Stimulated activated effector memory CD8-positive, alpha-beta T cell treated with anti-CD3 and anti-CD28 coated beads, Interleukin-12 subunit alpha, Interleukin-12 subunit beta, amount 100 ng/mL, for 72 hours (primary cell): ENCODE measurements at regions not wholly inside any gene's neighbourhood (a gene's known extent, or its start where the extent isn't known, plus 50 kb on each side); places are given as distances from the start of the nearest gene placed in this dataset.

Experiments used
- ATAC-seq: fragments of 150-1000 bp; cut with Tn5 transposase; 2 replicates; pipeline ENCODE4 v1.10.0; 2021
- DNase-seq, 2 donors: peaks; one replicate each; pipeline ENCODE4 v3.0.0; 2021 to 2022; ENCODE audit warnings: low spot score in 2 of 2
- H3K27ac Mint-ChIP-seq: one replicate; pipeline ENCODE4 v1.8.0; 2022; ENCODE audit warnings: mild to moderate bottlenecking, mixed read lengths
- H3K36me3 Mint-ChIP-seq: one replicate; pipeline ENCODE4 v1.8.0; 2022; ENCODE audit warnings: mild to moderate bottlenecking, mixed read lengths
- H3K4me1 Mint-ChIP-seq: one replicate; pipeline ENCODE4 v1.8.0; 2022; ENCODE audit warnings: mixed read lengths
- H3K4me3 Mint-ChIP-seq: one replicate; pipeline ENCODE4 v1.8.0; 2022; ENCODE audit warnings: mild to moderate bottlenecking, mixed read lengths
- H3K9me3 Mint-ChIP-seq: one replicate; pipeline ENCODE4 v1.8.0; 2022; ENCODE audit warnings: mixed read lengths

DNA sequence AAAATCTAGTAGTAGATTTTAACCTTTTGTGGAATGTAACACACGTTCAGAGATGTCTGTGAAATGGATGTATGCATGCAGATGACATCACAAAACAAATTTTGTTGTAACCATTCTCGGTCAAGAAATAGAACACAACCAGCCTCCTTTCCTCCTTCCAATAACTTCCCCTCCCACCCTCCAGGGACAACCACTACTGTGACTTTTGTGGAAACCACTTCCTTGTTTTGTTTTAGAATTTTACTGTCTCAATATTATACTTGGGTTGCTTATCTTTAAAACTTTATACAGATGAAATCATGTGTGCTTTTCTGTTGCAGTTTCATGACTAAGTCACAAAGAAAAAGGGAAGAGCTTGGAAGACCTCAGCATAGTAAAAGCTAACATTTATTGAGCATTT, 189.4 kb upstream of the NCAM1 start:
- Mint-ChIP-seq H3K4me1 (no peaks in the 10 kb centered on the region), H3K4me3 (no peak overlapping the region), H3K27ac (no peak overlapping the region), H3K36me3 (no peaks in the 10 kb centered on the region), H3K9me3 (no peaks in the 10 kb centered on the region)
- ATAC-seq (no peak), DNase-seq (no peak)

GRCh38 chr11:112773264-112773663, 188.0 kb upstream of the NCAM1 start:
- H3K27ac Mint-ChIP-seq, result no peak overlapping the region
- H3K36me3 Mint-ChIP-seq, result no peaks in the 10 kb centered on the region
- no peaks in the 10 kb centered on the region for H3K4me1 Mint-ChIP-seq

DNA sequence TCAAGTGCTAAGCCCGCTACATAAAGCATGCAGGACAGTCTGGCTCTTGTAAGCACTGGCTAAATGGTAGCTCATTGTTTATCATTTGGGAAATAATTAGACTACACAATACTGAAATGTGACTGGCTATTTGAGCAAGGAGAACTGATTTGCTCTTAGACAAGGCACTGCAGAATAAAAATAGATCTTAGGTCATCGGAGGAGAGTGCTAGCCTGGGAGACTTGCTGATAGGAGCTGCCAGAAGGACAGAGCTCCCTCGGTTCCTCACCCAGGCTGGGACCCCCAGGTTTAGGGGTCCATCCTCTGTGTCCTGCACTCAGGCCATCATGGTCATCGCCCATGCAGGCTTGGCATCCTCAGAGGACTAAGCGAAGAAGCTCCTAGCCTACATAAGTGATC, 184.4 kb upstream of the NCAM1 start:
- H3K36me3 Mint-ChIP-seq, result no peaks in the 10 kb centered on the region
- H3K27ac Mint-ChIP-seq, result no peak overlapping the region
- H3K4me1 Mint-ChIP-seq, result no peaks in the 10 kb centered on the region
- DNase-seq (no peak), ATAC-seq (no peak)
- H3K4me3 Mint-ChIP-seq, result no peak overlapping the region
- no peaks in the 10 kb centered on the region for H3K9me3 Mint-ChIP-seq

More at GRCh38 chr11:112773264-112773663, 188.0 kb upstream of the NCAM1 start:
- Mint-ChIP-seq H3K9me3 (no peaks in the 10 kb centered on the region), H3K4me3 (no peak overlapping the region)
- ATAC-seq, result no peak
- no peak for DNase-seq

DNA sequence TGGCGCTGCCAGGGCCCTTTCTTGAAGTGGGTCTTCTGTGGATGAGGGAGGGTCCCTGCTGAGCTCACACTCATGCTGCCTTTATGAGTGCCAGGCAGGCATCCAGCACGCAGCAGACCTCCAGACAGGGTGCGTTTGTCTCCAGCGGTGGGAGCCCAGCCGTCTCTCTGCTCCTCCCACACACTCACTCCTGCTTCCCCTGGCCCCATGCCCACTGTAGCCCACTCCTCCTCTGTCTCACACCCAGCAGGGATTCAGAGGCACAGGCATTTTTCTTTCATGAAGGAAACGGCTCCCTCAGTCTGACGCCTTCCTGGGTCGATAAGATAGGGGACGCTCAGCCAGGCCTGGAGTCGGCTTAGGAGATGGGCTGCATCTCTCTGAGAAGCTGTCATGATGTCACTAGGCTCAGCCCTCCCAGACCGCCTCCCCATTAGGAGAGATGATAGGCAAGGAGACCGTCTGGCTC, 183.9 kb upstream of the NCAM1 start:
- ATAC-seq (no peak), DNase-seq (no peak)
- no peaks in the 10 kb centered on the region for H3K4me1 Mint-ChIP-seq
- no peak overlapping the region for H3K27ac Mint-ChIP-seq
- no peak overlapping the region for H3K4me3 Mint-ChIP-seq
- H3K36me3 Mint-ChIP-seq, result no peaks in the 10 kb centered on the region
- no peaks in the 10 kb centered on the region for H3K9me3 Mint-ChIP-seq

DNA sequence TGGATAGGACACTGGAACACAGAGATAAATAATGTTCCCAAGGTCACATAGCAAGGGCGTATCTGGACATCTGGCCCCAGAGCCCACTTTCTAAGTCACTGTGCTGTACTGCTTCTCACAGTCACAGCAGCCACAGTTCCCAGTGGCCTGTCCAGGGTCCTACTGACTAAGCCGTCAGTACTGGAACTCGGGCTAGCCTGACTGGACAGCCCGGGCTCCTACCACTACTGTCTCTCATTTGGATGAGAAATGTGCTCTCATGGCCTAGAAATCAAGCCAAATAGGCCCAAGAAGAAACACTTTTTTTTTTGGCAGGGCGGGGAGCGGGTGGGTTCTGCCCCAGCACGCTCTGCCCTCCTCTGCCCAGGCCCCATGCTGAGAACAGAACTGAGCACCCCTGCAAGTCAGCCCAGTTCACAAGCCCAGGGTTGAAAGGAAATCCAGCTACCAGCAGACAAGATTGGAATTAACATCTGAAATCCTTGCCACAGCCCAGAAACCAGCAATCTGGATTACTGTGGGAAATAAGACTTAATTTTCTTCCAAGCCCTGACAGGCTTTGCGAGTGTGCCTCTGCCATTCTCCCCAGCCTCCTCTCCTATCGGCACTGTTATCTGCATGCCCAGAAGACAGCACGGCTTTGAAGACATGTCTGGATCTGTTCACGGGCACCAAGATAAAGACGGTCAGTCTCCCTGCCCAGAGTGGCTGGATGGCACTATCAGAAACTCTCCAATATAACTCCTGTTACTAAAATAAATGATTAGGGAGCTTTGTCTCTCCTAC, 182.9 kb upstream of the NCAM1 start:
- no peak overlapping the region for H3K4me3 Mint-ChIP-seq
- H3K9me3 Mint-ChIP-seq, result no peaks in the 10 kb centered on the region
- no peaks in the 10 kb centered on the region for H3K36me3 Mint-ChIP-seq
- no peaks in the 10 kb centered on the region for H3K4me1 Mint-ChIP-seq
- ATAC-seq (no peak), DNase-seq (no peak)
- H3K27ac Mint-ChIP-seq, result no peak overlapping the region

DNA sequence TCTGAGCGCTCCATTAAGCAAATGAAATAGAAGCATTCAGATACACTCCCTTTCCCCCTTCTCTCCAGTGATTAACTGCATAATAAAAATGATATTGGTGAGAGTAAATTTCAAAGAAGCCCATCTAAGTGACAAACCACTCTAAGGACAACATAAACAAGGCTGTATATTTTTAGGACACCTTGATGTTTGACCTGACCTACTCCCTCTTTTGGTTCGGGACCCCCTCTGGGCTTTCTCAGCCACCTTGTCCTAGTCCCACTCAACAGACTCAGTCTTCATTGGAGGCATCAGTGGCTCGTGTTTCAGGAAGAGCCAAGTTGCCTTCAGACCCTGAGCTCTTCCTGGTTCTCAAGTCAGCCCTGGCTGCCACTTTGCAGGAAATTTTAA, 182.3 kb upstream of the NCAM1 start:
- Mint-ChIP-seq H3K9me3 (no peaks in the 10 kb centered on the region), H3K27ac (no peak overlapping the region), H3K4me3 (no peak overlapping the region), H3K36me3 (no peaks in the 10 kb centered on the region), H3K4me1 (no peaks in the 10 kb centered on the region)
- ATAC-seq (no peak), DNase-seq (no peak)

- no peak for DNase-seq
- H3K36me3 Mint-ChIP-seq, result no peaks in the 10 kb centered on the region
- H3K27ac Mint-ChIP-seq, result no peak overlapping the region
- no peaks in the 10 kb centered on the region for H3K4me1 Mint-ChIP-seq
- no peak for ATAC-seq
- H3K9me3 Mint-ChIP-seq, result no peaks in the 10 kb centered on the region
- no peak overlapping the region for H3K4me3 Mint-ChIP-seq
Measured at GRCh38 chr11:112780351-112781087, 180.7 kb upstream of the NCAM1 start.

DNA sequence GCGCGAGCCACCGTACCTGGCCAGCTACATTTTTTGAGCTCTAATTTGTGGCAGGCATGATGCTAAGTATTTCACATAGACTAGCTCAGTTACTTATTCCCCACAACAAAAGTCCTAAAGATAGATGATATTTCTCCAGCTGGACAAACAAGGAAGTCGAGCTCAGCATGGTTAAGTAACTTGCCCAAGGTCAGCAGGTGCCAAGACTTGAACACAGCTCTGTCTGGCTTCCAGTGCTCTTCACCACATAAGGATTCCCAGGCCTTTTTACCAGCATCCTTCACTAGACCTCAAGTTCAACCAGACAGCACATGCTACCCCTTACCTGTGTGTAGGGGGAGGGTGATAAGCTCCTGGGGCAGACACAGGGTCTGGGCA, 177.3 kb upstream of the NCAM1 start:
- ATAC-seq, result no peak
- Mint-ChIP-seq H3K4me3 (no peak overlapping the region), H3K4me1 (no peaks in the 10 kb centered on the region), H3K9me3 (no peaks in the 10 kb centered on the region), H3K27ac (no peak overlapping the region), H3K36me3 (no peaks in the 10 kb centered on the region)
- DNase-seq, result no peak

DNA sequence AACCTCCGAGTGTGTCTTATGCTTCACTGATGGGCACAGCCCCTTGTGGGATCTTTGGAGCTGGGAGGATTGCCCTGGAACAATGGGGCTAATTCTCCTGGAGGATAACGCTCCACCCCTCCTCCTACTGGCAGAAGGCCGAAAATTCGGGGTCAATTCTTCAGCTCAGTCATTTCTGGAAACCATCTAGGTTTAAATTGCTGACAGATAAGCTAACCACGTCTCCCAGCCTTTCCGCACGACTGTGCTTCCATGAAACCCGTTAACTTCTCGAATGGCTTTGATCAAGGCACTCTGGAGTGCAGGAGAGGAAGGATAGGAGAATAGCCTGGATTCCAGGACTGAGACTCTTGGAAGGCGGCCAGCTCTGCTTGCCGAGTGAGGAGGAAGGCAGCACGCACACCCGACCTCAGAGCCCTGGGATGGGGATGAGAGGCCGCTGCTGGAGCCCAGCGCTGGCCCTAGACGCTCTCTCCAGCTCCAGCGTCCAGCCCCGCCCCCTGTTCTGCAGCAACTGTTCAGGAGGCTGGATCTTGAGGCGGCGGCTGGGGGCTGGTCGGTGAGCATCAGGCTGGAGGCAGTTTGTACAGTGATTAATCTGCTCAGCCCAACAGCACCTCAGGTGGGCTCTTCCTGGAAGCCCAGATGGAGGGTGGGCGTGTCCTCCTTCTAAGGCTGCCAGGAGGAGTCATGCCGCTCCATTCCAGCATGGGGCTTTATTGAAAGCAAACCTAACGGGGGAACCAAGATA, 176.7 kb upstream of the NCAM1 start:
- no peaks in the 10 kb centered on the region for H3K4me1 Mint-ChIP-seq

GRCh38 chr11:112785149-112785548, 176.1 kb upstream of the NCAM1 start:
- DNase-seq (no peak), ATAC-seq (no peak)
- Mint-ChIP-seq H3K9me3 (no peaks in the 10 kb centered on the region), H3K4me3 (no peak overlapping the region), H3K27ac (no peak overlapping the region), H3K36me3 (no peaks in the 10 kb centered on the region), H3K4me1 (no peaks in the 10 kb centered on the region)

More for the DNA sequence above, 176.7 kb upstream of the NCAM1 start:
- H3K4me3 Mint-ChIP-seq, result no peak overlapping the region
- no peak overlapping the region for H3K27ac Mint-ChIP-seq
- no peak for ATAC-seq
- no peaks in the 10 kb centered on the region for H3K9me3 Mint-ChIP-seq
- no peaks in the 10 kb centered on the region for H3K36me3 Mint-ChIP-seq
- no peak for DNase-seq

DNA sequence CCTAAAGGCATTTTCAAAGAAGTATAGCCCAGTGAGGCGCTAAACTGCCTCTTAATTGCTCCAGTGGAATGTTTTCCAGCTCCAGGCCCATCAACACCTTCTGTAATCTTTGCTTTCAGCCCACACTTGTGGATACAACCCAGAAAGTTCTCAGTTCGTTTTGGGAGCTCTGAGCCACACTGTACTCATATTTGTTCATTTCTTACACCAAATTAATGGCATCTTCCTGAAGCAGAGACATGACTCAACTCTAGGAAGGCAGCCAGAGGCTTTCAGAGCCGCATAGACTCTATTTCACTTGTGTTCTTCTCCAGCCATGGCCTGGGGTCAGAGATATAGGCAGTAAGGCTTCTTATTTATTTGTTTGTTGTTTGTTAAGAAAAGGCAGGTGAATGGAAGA, 175.5 kb upstream of the NCAM1 start:
- Mint-ChIP-seq H3K36me3 (no peaks in the 10 kb centered on the region), H3K9me3 (no peaks in the 10 kb centered on the region), H3K4me1 (no peaks in the 10 kb centered on the region), H3K27ac (no peak overlapping the region), H3K4me3 (no peak overlapping the region)
- ATAC-seq (no peak), DNase-seq (no peak)

DNA sequence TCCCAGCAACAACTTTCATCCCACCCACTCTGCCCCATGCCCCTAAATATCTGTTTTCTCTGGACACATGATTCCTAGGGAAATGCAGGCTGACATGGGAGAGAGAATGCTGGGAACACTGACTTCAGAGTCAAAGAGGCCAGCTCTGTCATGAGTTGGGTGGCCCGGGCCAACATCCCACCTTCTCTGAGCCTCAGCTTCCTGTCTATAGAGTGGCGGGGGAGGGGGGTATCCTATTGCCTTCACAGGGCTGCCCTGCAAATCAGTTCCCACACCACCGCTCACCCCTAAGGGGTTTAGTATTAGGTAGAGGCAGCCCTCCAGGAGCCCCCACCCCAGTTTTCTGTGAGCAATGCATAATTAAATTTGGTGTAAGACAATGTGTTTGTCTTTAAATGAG, 175.0 kb upstream of the NCAM1 start:
- no peak for ATAC-seq
- no peak for DNase-seq
- Mint-ChIP-seq H3K36me3 (no peaks in the 10 kb centered on the region), H3K27ac (no peak overlapping the region), H3K4me1 (no peaks in the 10 kb centered on the region), H3K9me3 (no peaks in the 10 kb centered on the region), H3K4me3 (no peak overlapping the region)

DNA sequence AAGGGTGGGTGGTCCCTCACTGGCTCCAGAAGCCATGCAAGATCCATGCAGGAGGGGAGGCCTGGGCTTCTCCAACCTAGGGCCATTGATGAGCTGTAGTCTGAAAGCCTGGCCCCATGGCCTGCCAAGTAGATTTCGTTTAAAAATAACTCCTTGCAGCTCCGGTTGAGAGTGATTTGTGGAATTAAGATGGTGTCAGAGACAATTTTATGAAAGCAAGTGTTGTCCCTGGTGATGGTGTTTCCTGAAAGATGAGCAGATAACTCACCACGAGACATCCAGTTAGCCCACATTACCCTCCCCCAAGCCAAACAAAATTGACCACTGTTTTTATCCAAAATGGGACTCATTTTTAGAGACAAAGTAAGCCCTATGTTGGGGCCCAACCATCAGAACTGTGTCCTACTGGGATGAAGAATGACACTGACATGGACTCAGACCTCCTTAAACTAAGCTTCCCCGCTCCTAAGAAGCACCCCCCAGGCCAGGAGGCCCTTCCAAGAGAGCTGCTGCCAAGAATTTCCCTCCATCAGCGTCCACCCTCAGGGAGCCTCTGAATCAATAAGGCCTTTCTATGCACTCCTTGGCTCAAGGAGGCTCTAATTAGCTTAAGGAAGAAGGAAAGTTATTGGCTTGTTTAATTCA, 174.2 kb upstream of the NCAM1 start:
- Mint-ChIP-seq H3K4me3 (no peak overlapping the region), H3K27ac (no peak overlapping the region), H3K4me1 (no peaks in the 10 kb centered on the region), H3K36me3 (no peaks in the 10 kb centered on the region), H3K9me3 (no peaks in the 10 kb centered on the region)
- DNase-seq, result no peak
- ATAC-seq, result no peak

DNA sequence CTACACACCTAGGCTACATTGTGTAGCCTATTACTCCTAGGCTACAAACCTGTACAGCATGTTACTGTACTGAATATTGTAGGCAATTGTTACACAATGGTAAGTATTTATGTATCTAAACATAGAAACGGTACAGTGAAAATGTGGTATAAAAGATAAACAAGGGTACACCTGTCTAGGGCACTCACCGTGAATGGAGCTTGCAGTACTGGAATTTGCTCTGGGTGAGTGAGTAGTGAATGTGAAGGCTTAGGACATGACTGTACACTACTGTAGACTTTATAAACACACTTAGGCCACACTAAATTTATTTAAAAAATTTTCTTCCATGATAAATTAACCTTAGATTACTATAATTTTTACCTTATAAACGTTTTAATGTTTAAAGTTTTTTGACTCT, 171.7 kb upstream of the NCAM1 start:
- no peak overlapping the region for H3K4me3 Mint-ChIP-seq
- no peak overlapping the region for H3K27ac Mint-ChIP-seq
- peaks cover 6% of the 10 kb centered on the region for H3K4me1 Mint-ChIP-seq
- no peaks in the 10 kb centered on the region for H3K9me3 Mint-ChIP-seq
- ATAC-seq (no peak), DNase-seq (no peak)
- no peaks in the 10 kb centered on the region for H3K36me3 Mint-ChIP-seq

- Mint-ChIP-seq H3K9me3 (no peaks in the 10 kb centered on the region), H3K4me1 (peaks cover 6% of the 10 kb centered on the region), H3K36me3 (no peaks in the 10 kb centered on the region), H3K4me3 (no peak overlapping the region), H3K27ac (no peak overlapping the region)
- DNase-seq, result no peak
- no peak for ATAC-seq
Measured at GRCh38 chr11:112790286-112790685, 170.9 kb upstream of the NCAM1 start.
